NOMO-1 treated with DMSO at 0.1 percent for 48 hours (cell line): ENCODE measurements at regions not wholly inside any gene's neighbourhood (a gene's known extent, or its start where the extent isn't known, plus 50 kb on each side); places are given as distances from the start of the nearest gene placed in this dataset.

Experiments used
- DNase-seq: peaks from one replicate; lab custom pipeline; 2025; ENCODE audit not compliant: unreplicated experiment; lab: John Stamatoyannopoulos, UW

DNA sequence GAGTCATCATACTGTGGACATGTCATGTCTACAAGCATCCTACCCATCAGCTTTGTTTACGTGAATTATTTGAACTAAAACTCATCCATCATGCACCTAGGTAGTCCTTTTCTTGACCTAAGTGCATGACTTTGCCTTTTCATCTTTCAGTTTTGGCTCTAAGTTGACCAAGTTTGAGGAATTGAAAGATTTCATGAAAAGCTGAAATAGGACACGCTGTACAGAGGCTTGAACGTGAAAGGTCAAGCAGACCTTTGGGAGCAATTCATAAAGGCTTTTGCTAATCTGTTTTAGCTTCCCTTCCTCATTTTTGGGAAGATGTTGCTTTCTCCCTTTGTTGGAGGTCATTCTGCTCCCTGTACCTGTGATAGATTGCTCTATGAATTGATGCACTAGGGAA, 55.1 kb upstream of the MLIP start:
- no peak for DNase-seq

DNA sequence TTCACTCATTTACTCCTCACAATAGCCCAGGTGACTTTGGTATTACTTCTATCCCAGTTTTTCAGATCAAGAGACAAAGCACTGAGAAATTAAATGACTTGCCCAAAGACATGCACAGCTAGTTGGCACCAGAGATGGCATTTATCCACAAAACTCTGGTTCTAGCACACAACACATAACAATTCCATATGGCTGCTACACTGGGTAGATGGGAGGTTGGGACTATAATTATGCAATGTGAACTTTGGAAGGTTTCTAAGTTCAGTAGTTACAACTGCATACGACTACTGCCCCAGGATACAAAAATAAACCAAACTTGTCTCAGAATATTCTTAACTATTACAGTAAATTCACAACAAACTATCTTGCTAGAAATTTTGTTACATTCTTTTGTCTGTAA, 54.2 kb upstream of the MLIP start:
- DNase-seq = no peak

DNA sequence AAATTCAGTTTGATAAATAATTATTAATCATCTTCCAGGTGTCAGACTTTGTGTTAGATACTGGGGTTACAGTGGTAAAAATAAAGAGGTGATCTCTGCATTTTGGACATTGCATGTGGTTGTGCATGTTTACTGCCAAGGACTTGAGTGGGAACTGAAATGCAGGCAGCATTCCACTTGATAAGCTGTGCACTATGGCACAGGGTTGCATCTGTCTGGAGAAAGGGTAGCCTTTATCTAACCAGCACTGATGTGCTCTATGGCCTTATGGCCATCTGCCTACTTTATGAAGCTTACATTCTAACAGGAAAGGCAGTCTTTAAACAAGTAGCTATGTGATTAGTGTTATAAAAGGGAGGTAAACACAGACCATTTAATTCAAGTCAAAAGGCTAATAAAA, 53.0 kb upstream of the MLIP start:
- no peak for DNase-seq

DNA sequence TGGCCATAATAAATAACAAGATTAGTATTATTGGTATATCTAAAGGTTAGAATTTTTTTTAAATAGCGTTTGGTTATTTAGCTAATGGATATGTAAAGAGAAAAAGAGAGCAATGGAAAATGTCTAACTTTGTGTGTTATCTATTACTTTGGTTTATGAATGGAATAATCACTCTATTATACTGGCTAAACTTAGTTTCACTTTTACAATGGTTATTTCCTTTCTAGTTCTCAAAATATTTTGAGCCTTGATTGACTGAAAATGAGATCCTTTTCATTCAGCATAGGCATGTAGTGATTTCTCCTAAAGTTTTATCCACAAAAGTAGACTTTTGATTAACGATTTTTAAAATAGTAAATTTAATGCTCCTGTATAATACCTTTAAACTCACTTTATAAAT, 51.6 kb upstream of the MLIP start:
- no peak for DNase-seq

DNA sequence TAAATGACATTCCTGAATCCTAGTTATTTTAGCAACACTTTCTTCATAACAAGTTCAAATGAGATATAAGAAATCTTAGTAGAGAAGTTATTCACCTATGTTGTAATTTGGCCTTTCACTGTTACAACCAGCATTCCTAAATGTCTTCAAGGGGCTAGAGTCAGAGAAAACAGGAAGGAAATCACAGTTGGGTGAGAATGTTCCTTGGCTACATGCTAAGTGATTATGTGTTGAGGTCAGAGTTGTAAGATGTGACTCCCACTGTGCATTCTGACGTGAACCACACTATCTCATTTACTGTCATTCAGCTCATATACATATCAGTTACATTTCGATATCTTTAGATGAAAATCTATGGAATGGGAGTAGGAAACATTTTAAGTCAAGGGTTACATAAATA, 51.0 kb upstream of the MLIP start:
- peak; percentile 27 for DNase-seq
